OCI-LY7 (cell line): ENCODE measurements at regions not wholly inside any gene's neighbourhood (a gene's known extent, or its start where the extent isn't known, plus 50 kb on each side); places are given as distances from the start of the nearest gene placed in this dataset.

Experiments used
- BruUV-seq: library from RNA; stranded (reverse); fragments of 400-500 nt; replicated peaks from 2 replicates; lab custom pipeline; 2021; lab: Mats Ljungman, UMichigan
- CTCF ChIA-PET: fragments of 300-600 bp; sonication (Branson Sonifier 250); formaldehyde crosslinking; loops from one replicate; lab custom pipeline; 2022; ENCODE audit warnings: antibody characterized with exemption; ENCODE audit not compliant: unreplicated experiment; lab: Charles Lee
- POLR2A ChIA-PET: fragments of 300-600 bp; sonication (Branson Sonifier 250); formaldehyde crosslinking; loops from one replicate; lab custom pipeline; 2022; ENCODE audit warnings: antibody characterized with exemption; lab: Charles Lee
- DNase-seq: peaks from one replicate; pipeline ENCODE4 v3.0.0-alpha.2; 2015; ENCODE audit warnings: low spot score
- H2AFZ ChIP-seq: fragments of 200-600 bp; sonication (generic), shearing (Covaris generic); 2 replicates; pipeline ENCODE4 v1.6.1; 2014; ENCODE audit warnings: mild to moderate bottlenecking, antibody characterized with exemption, low read length, moderate library complexity
- H3K27ac ChIP-seq: fragments of 200-600 bp; sonication (generic); 2 replicates; pipeline ENCODE4 v1.5.1; 2014; ENCODE audit warnings: mixed run types, low read depth, mild to moderate bottlenecking, moderate library complexity, low read length, inconsistent platforms; ENCODE audit not compliant: poor library complexity, severe bottlenecking
- H3K36me3 ChIP-seq: fragments of 200-600 bp; sonication (generic); 2 replicates; pipeline ENCODE4 v1.6.1; 2014; ENCODE audit warnings: mild to moderate bottlenecking, antibody characterized with exemption, low read length, moderate library complexity, mixed read lengths; ENCODE audit not compliant: insufficient read depth
- H3K4me1 ChIP-seq: fragments of 200-600 bp; sonication (generic); 2 replicates; pipeline ENCODE4 v1.5.1; 2014; ENCODE audit warnings: mild to moderate bottlenecking, low read length; ENCODE audit not compliant: insufficient read depth, poor library complexity, severe bottlenecking
- H3K4me2 ChIP-seq: fragments of 200-600 bp; sonication (generic); 2 replicates; pipeline ENCODE4 v1.6.1; 2014; ENCODE audit warnings: mild to moderate bottlenecking, low read length
- H3K4me3 ChIP-seq: fragments of 200-600 bp; sonication (generic); 2 replicates; pipeline ENCODE4 v1.5.1; 2014; ENCODE audit warnings: mild to moderate bottlenecking, low read depth, low read length; ENCODE audit not compliant: poor library complexity, severe bottlenecking
- H3K79me2 ChIP-seq: fragments of 200-600 bp; sonication (generic); 2 replicates; pipeline ENCODE4 v1.6.1; 2016; ENCODE audit warnings: low read depth, mild to moderate bottlenecking, low read length, moderate library complexity, mixed read lengths; ENCODE audit not compliant: insufficient read depth
- H3K9me2 ChIP-seq: fragments of 200-600 bp; sonication (generic); 2 replicates; pipeline ENCODE4 v1.6.1; 2016; ENCODE audit warnings: mild to moderate bottlenecking, low read length, mixed read lengths; ENCODE audit not compliant: insufficient read depth
- H3K9me3 ChIP-seq: fragments of 200-600 bp; sonication (generic); 2 replicates; pipeline ENCODE4 v1.6.1; 2014; ENCODE audit warnings: mild to moderate bottlenecking, mixed run types, low read length, mixed read lengths
- H4K20me1 ChIP-seq: fragments of 200-600 bp; sonication (generic); 2 replicates; pipeline ENCODE4 v1.6.1; 2014; ENCODE audit warnings: mild to moderate bottlenecking, antibody characterized with exemption, low read length, moderate library complexity, mixed read lengths; ENCODE audit not compliant: insufficient read depth
- EZH2phosphoT487 ChIP-seq: fragments of 200-600 bp; sonication (generic); IDR thresholded peaks from 2 replicates; pipeline ENCODE4 v1.6.1; 2018; ENCODE audit warnings: low read depth, borderline replicate concordance, mild to moderate bottlenecking, mixed run types, antibody characterized with exemption, low read length, moderate library complexity, mixed read lengths
- intact Hi-C: fragments of 100-400 bp; cut with micrococcal nuclease; formaldehyde crosslinking; loops from one replicate; pipeline ENCODE4 v1.10.0; 2022; ENCODE audit not compliant: unreplicated experiment
- TF ChIP-seq, protein P1 (sequence below): fragments of 200-600 bp; sonication (generic); conservative IDR thresholded peaks from 2 replicates; pipeline ENCODE4 v1.5.1; 2014; ENCODE audit warnings: mild to moderate bottlenecking, antibody characterized with exemption, low read length, moderate library complexity, mixed read lengths

- H3K4me3 ChIP-seq: no peak overlapping the region
- no peak overlapping the region for H3K4me2 ChIP-seq
- TF ChIP-seq EZH2phosphoT487: no peak
- TF ChIP-seq, protein P1, sequence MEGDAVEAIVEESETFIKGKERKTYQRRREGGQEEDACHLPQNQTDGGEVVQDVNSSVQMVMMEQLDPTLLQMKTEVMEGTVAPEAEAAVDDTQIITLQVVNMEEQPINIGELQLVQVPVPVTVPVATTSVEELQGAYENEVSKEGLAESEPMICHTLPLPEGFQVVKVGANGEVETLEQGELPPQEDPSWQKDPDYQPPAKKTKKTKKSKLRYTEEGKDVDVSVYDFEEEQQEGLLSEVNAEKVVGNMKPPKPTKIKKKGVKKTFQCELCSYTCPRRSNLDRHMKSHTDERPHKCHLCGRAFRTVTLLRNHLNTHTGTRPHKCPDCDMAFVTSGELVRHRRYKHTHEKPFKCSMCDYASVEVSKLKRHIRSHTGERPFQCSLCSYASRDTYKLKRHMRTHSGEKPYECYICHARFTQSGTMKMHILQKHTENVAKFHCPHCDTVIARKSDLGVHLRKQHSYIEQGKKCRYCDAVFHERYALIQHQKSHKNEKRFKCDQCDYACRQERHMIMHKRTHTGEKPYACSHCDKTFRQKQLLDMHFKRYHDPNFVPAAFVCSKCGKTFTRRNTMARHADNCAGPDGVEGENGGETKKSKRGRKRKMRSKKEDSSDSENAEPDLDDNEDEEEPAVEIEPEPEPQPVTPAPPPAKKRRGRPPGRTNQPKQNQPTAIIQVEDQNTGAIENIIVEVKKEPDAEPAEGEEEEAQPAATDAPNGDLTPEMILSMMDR: no peak
- no TSS peak for BruUV-seq
- H4K20me1 ChIP-seq: no peaks in the 10 kb centered on the region
- no peaks in the 10 kb centered on the region for H3K9me2 ChIP-seq
- no peak for DNase-seq
- ChIA-PET POLR2A (no interaction called here), CTCF (no interaction called here)
- intact Hi-C loops: no loop called here
- H3K4me1 ChIP-seq: no peaks in the 10 kb centered on the region
- H3K36me3 ChIP-seq: no peaks in the 10 kb centered on the region
- H2AFZ ChIP-seq: no peak overlapping the region
- H3K9me3 ChIP-seq: 0 out of 2 replicates have a peak, but pooled peaks cover 6% of the 10 kb centered on the region
- H3K79me2 ChIP-seq: no peaks in the 10 kb centered on the region
- H3K27ac ChIP-seq: no peak overlapping the region
Measured at GRCh38 chr3:127395663-127396355, 108.0 kb upstream of the PRR20G start.

- no peaks in the 10 kb centered on the region for H3K36me3 ChIP-seq
- H3K4me1 ChIP-seq: no peaks in the 10 kb centered on the region
- H3K79me2 ChIP-seq: no peaks in the 10 kb centered on the region
- H2AFZ ChIP-seq: no peak overlapping the region
- H3K27ac ChIP-seq: no peak overlapping the region
- H4K20me1 ChIP-seq: no peaks in the 10 kb centered on the region
- no peak for DNase-seq
- 0 out of 2 replicates have a peak, but pooled peaks cover 6% of the 10 kb centered on the region for H3K9me3 ChIP-seq
- ChIA-PET CTCF (no interaction called here), POLR2A (interaction anchor here (0.6 kb wide), 1 partner anchor 1561 kb away, joined by 3 read pairs; no protein-coding TSS in a partner anchor)
- TF ChIP-seq, protein P1: no peak
- TF ChIP-seq EZH2phosphoT487: no peak
- BruUV-seq: no TSS peak
- intact Hi-C loops: no loop called here
- H3K9me2 ChIP-seq: no peaks in the 10 kb centered on the region
- H3K4me3 ChIP-seq: no peak overlapping the region
- H3K4me2 ChIP-seq: no peak overlapping the region
Measured at GRCh38 chr3:127394984-127395662, 107.3 kb upstream of the PRR20G start.

DNA sequence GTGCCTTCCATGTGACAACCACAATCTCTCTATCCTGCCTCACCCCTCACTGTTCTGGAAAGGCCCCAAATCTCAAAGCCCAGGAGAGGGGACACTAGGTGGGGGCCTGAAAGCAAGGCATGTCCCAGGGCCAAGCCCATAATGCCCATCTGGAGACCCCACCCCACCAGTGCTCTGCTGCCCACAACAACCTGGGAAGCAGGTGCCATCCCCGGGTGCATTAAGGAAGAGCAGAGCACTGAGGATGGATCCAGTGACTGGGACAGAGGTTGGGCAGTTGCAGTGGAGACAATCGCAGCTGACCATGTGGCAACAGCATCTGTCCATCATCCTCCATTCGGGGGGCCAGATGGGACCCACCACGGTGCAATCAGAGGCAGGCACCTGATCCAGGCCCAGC lies 106.2 kb upstream of the PRR20G start:
- H3K4me3 ChIP-seq: no peak overlapping the region
- H4K20me1 ChIP-seq: no peaks in the 10 kb centered on the region
- H3K79me2 ChIP-seq: no peaks in the 10 kb centered on the region
- H3K4me2 ChIP-seq: no peak overlapping the region
- DNase-seq: no peak
- CTCF ChIA-PET: no interaction called here
- H3K4me1 ChIP-seq: no peaks in the 10 kb centered on the region
- H3K27ac ChIP-seq: no peak overlapping the region
- no peaks in the 10 kb centered on the region for H3K9me3 ChIP-seq
- no TSS peak for BruUV-seq
- no peaks in the 10 kb centered on the region for H3K9me2 ChIP-seq
- intact Hi-C loops: no loop called here
- TF ChIP-seq, protein P1: no peak
- no peak for TF ChIP-seq EZH2phosphoT487
- POLR2A ChIA-PET: no interaction called here
- no peaks in the 10 kb centered on the region for H3K36me3 ChIP-seq
- H2AFZ ChIP-seq: no peak overlapping the region
